Coronary artery (tissue), 2 donors: ENCODE measurements at regions not wholly inside any gene's neighbourhood (a gene's known extent, or its start where the extent isn't known, plus 50 kb on each side); places are given as distances from the start of the nearest gene placed in this dataset.

ENCODE experiments used
- DNase-seq: peaks from one replicate; pipeline ENCODE4 v3.0.0-alpha.2; 2017; ENCODE audit warnings: low spot score
- H3K27ac ChIP-seq, 2 donors: fragments of 200-600 bp; sonication (generic); one replicate each; pipeline ENCODE4 v1.5.1; 2016 to 2019
- H3K4me3 ChIP-seq: fragments of 200-600 bp; sonication (generic); 2 replicates; pipeline ENCODE4 v1.5.1; 2016; ENCODE audit warnings: mild to moderate bottlenecking, moderate library complexity
- CTCF ChIP-seq: fragments of 200-600 bp; sonication (generic); IDR thresholded peaks from one replicate; pipeline ENCODE4 v1.5.1; 2019; ENCODE audit warnings: antibody characterized with exemption

GRCh38 chr2:151071382-151071781 is 190.3 kb downstream of the RBM43 start:
- TF ChIP-seq CTCF, result no peak
- Histone ChIP-seq H3K4me3 (no peak overlapping the region), H3K27ac (no peak overlapping the region)
- DNase-seq, result no peak

- Histone ChIP-seq H3K4me3 (no peak overlapping the region), H3K27ac (no peak overlapping the region)
- TF ChIP-seq CTCF, result no peak
- no peak for DNase-seq
These were observed 191.4 kb downstream of the RBM43 start for GRCh38 chr2:151070253-151070652.

- H3K4me3 ChIP-seq, result no peak overlapping the region
- DNase-seq, result no peak
- H3K27ac ChIP-seq, result no peak overlapping the region
- TF ChIP-seq CTCF, result no peak
These were observed 193.8 kb downstream of the RBM43 start for GRCh38 chr2:151067658-151068369.

GRCh38 chr2:151063271-151063670 is 198.4 kb downstream of the RBM43 start:
- no peak for TF ChIP-seq CTCF
- H3K27ac ChIP-seq, result no peak overlapping the region
- H3K4me3 ChIP-seq, result no peak overlapping the region
- no peak for DNase-seq

GRCh38 chr2:151060287-151060686 is 201.4 kb downstream of the RBM43 start:
- no peak overlapping the region for H3K27ac ChIP-seq
- H3K4me3 ChIP-seq, result no peak overlapping the region
- TF ChIP-seq CTCF, result no peak
- DNase-seq, result no peak

GRCh38 chr2:151056870-151057269 is 204.8 kb downstream of the RBM43 start:
- Histone ChIP-seq H3K4me3 (no peak overlapping the region), H3K27ac (no peak overlapping the region)
- DNase-seq, result no peak
- no peak for TF ChIP-seq CTCF

- H3K27ac ChIP-seq, result no peak overlapping the region
- no peak for DNase-seq
- TF ChIP-seq CTCF, result no peak
- H3K4me3 ChIP-seq, result no peak overlapping the region
These were observed 208.0 kb downstream of the RBM43 start for GRCh38 chr2:151053661-151053990.
